Stomach (tissue), 8 donors: ENCODE measurements at regions not wholly inside any gene's neighbourhood (a gene's known extent, or its start where the extent isn't known, plus 50 kb on each side); places are given as distances from the start of the nearest gene placed in this dataset.

Source experiments
- DNase-seq, 2 donors: peaks; one replicate each; pipeline versions ENCODE4 v3.0.0 to v3.0.0-alpha.2; 2013 to 2019
- H3K27ac ChIP-seq, 5 donors: fragments of 200-600 bp in 4 of 5; sonication (generic) in 4 of 5; one replicate each; pipeline ENCODE4 v1.5.1; 2013 to 2019; ENCODE audit warnings: mild to moderate bottlenecking in 1 of 5, moderate library complexity in 1 of 5
- H3K27me3 ChIP-seq, 3 donors: fragments of 200-600 bp; sonication (generic); one replicate each; pipeline ENCODE4 v1.5.1; 2017 to 2019; ENCODE audit warnings: mixed run types in 1 of 3
- H3K36me3 ChIP-seq, 4 donors: fragments of 200-600 bp; sonication (generic); 1 replicate in 3 of 4; 2 replicates in 1 of 4; pipeline ENCODE4 v1.5.1; 2016 to 2019
- H3K4me1 ChIP-seq, 4 donors: fragments of 200-600 bp; sonication (generic); one replicate each; pipeline ENCODE4 v1.5.1; 2016 to 2019
- H3K4me3 ChIP-seq, 4 donors: fragments of 200-600 bp; sonication (generic) in 3 of 4; one replicate each; pipeline ENCODE4 v1.5.1; 2016 to 2019; ENCODE audit warnings: mild to moderate bottlenecking in 1 of 4
- H3K9me3 ChIP-seq, 4 donors: fragments of 200-600 bp; sonication (generic); one replicate each; pipeline ENCODE4 v1.5.1; 2016 to 2019
- EP300 ChIP-seq: sonication (generic); formaldehyde crosslinking; IDR thresholded peaks from one replicate; pipeline ENCODE4 v1.6.1; 2017; ENCODE audit warnings: antibody characterized with exemption
- POLR2A ChIP-seq, 4 donors: fragments of 450-650 bp; IDR thresholded peaks; one replicate each; pipeline ENCODE4 v1.6.1; 2016; ENCODE audit warnings: antibody characterized with exemption in 4 of 4, control low read depth in 2 of 4, mild to moderate bottlenecking in 1 of 4, moderate library complexity in 1 of 4
- POLR2AphosphoS5 ChIP-seq, 3 donors: sonication (generic); formaldehyde crosslinking; IDR thresholded peaks; one replicate each; pipeline ENCODE4 v1.6.1; 2016; ENCODE audit warnings: antibody characterized with exemption in 3 of 3
- WGBS, 5 donors: extraction: QIAGEN DNeasy Blood & Tissue Kit in 3 of 5; methylation state at CpG; one replicate each; pipeline versions ENCODE4 v1.1.5 to v1.1.7; 2013 to 2018; 5-methylcytosine and 5-hydroxymethylcytosine counted together
- intact Hi-C: fragments of 100-400 bp; cut with DNase I; formaldehyde crosslinking; loops from one replicate; pipeline ENCODE4 v1.15.1; 2023; ENCODE audit warnings: low total_unique reads
- TF ChIP-seq, protein P1 (sequence below), 7 experiments: fragments of 450-650 bp in 4 of 7; fragments of 200-600 bp in 3 of 7; sonication (generic) in 3 of 7; IDR thresholded peaks; one replicate each; pipeline ENCODE4 v1.5.1; 2016 to 2019; ENCODE audit warnings: antibody characterized with exemption in 7 of 7, control low read depth in 2 of 7, mild to moderate bottlenecking in 1 of 7
- donor health status: healthy with polysubstance abuse.
- donor health status: Bipolar disorder and iron deficiency.
- donor health status: healthy.

DNA sequence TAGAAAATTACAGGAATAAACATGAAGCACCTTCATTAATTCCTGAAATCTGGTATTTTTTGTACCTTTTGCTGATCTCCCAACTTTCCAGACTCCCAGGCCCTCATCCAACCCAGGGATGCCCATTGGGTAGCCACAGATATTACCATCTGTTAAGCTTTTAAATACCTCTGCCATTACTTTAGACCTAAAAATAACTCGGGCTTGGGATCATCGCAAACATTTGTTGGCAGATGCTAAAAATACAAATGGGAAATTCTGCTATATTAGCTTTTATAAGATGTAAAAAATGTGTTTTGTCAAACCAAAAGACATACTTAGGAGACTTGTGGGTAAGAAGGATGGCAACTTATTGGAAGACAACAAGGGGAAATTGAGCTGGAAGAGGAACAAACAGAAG lies 376.1 kb downstream of the CENPW start:
- H3K36me3 ChIP-seq: no peaks in the 10 kb centered on the region
- intact Hi-C loops: no loop called here
- 64 to 86% (median 85%) methylated on average over 2 of the region's 2 CpGs for WGBS, 5 donors
- DNase-seq: no peak
- H3K9me3 ChIP-seq: no peaks in the 10 kb centered on the region
- TF ChIP-seq POLR2AphosphoS5 (IDR thresholded peaks at IDR 0.05) (no peak), POLR2A (IDR thresholded peaks at IDR 0.05) (no peak), EP300 (no peak)
- TF ChIP-seq, protein P1, sequence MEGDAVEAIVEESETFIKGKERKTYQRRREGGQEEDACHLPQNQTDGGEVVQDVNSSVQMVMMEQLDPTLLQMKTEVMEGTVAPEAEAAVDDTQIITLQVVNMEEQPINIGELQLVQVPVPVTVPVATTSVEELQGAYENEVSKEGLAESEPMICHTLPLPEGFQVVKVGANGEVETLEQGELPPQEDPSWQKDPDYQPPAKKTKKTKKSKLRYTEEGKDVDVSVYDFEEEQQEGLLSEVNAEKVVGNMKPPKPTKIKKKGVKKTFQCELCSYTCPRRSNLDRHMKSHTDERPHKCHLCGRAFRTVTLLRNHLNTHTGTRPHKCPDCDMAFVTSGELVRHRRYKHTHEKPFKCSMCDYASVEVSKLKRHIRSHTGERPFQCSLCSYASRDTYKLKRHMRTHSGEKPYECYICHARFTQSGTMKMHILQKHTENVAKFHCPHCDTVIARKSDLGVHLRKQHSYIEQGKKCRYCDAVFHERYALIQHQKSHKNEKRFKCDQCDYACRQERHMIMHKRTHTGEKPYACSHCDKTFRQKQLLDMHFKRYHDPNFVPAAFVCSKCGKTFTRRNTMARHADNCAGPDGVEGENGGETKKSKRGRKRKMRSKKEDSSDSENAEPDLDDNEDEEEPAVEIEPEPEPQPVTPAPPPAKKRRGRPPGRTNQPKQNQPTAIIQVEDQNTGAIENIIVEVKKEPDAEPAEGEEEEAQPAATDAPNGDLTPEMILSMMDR (IDR thresholded peaks at IDR 0.05): no peak
- H3K4me3 ChIP-seq: no peak overlapping the region
- no peaks in the 10 kb centered on the region for H3K4me1 ChIP-seq
- no peak overlapping the region for H3K27ac ChIP-seq
- no peaks in the 10 kb centered on the region for H3K27me3 ChIP-seq

DNA sequence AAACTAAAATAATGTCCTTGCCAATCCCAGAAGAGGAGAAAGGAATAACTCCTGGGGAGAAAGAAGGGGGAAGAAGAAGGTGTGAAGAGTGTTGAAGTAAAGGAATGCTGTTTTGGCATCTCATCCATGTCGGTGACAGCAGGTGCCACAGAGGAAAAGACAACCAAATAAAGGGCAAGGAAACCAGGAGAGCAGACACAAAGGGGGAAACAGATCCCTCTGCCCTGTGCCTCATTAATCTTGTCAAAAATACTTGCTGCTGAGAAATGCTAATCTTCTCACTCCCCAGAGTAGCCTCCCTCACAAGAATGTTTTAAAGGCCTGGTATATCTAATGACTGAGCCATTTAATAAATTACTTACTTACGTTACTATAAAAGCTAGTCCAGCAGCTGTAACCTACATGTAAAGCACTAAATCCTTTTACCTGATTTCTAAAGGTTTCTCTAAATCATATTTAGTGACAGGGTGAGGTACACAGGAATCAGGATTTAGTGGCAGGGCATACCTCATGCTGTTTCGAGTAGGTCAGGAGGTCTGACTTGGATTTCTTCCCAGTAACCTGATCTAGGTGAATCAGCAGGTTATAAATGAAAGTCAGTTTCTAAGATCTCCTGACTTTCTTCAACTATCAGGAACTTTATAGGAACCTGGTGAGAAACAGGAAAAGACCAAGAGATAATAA lies 377.1 kb downstream of the CENPW start:
- WGBS, 5 donors: 34 to 42% (median 39%) methylated on average over 3 of the region's 3 CpGs
- intact Hi-C loops: no loop called here
- Histone ChIP-seq H3K4me1 (no peaks in the 10 kb centered on the region), H3K27me3 (no peaks in the 10 kb centered on the region), H3K36me3 (no peaks in the 10 kb centered on the region), H3K27ac (no peak overlapping the region), H3K9me3 (no peaks in the 10 kb centered on the region), H3K4me3 (no peak overlapping the region)
- TF ChIP-seq EP300: no peak
- TF ChIP-seq POLR2AphosphoS5 (IDR thresholded peaks at IDR 0.05): no peak
- TF ChIP-seq, protein P1 (IDR thresholded peaks at IDR 0.05): no peak
- no peak for TF ChIP-seq POLR2A (IDR thresholded peaks at IDR 0.05)
- DNase-seq: no peak

DNA sequence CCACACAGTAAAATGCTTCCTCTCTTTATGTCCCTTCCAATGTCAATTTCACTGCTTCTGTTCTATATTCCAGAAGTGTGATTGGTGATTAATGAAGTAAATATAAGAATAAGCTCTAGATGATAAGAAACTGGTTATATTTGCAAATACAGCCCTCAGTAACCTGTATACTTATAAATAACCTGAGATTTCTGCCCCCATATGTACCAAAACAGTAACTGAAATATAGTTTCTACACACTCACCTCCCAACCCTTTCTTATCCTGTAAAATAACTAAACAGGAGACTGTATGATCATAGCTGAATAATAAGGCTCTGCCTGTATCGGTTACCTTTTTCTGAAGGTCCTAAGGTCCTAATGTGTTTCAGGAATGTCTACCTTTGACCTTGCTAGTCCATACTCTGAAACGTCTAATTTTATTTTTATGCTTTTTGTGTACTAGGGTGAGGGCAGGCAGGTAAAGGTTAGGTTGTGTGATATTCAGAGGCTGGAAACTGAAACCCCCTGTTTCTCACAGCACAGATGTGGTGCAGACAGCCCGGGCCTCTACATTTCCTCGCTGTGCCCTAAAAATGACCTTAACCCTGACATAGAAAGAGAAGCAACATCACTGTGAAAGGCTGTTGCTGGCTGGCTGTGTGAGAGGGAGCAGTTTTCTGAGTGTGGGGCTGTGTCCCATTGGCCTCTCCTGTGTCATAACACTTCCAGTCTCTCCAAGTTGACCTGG lies 378.8 kb downstream of the CENPW start:
- H3K27ac ChIP-seq: no peak overlapping the region
- H3K4me3 ChIP-seq: no peak overlapping the region
- DNase-seq: no peak
- 41 to 57% (median 47%) methylated on average over 4 of the region's 4 CpGs for WGBS, 5 donors
- no peaks in the 10 kb centered on the region for H3K4me1 ChIP-seq
- H3K9me3 ChIP-seq: no peaks in the 10 kb centered on the region
- no peaks in the 10 kb centered on the region for H3K27me3 ChIP-seq
- TF ChIP-seq POLR2A (IDR thresholded peaks at IDR 0.05) (no peak), POLR2AphosphoS5 (IDR thresholded peaks at IDR 0.05) (no peak), EP300 (no peak)
- TF ChIP-seq, protein P1 (IDR thresholded peaks at IDR 0.05): no peak
- intact Hi-C loops: no loop called here
- no peaks in the 10 kb centered on the region for H3K36me3 ChIP-seq

DNA sequence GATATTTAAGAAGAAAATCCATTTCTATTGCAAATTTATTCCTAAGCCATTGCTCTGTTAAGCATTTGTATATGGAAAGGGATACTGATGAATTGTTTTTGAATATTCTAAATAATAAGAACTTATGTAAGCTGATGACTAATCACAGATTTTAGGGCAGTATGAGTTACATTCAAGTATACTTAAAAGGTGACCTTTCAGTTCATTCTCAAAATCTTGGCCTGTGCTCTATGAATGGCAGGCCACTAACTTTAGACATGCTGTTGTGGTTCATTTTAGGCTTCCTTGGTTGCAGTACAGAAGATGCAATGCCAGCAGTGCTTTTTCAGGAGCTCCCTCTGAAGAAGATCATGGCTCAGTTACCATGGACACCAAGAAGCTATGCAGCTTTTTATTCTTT lies 380.4 kb downstream of the CENPW start:
- intact Hi-C loops: no loop called here
- TF ChIP-seq EP300 (no peak), POLR2A (IDR thresholded peaks at IDR 0.05) (no peak), POLR2AphosphoS5 (IDR thresholded peaks at IDR 0.05) (no peak)
- TF ChIP-seq, protein P1 (IDR thresholded peaks at IDR 0.05): no peak

More for the DNA sequence above, 380.4 kb downstream of the CENPW start:
- no peak overlapping the region for H3K27ac ChIP-seq
- no peak overlapping the region for H3K4me3 ChIP-seq
- H3K27me3 ChIP-seq: no peaks in the 10 kb centered on the region
- DNase-seq: no peak
- H3K9me3 ChIP-seq: no peaks in the 10 kb centered on the region
- H3K36me3 ChIP-seq: no peaks in the 10 kb centered on the region
- no peaks in the 10 kb centered on the region for H3K4me1 ChIP-seq
